ENCODE measurements at regions not wholly inside any gene's neighbourhood (a gene's known extent, or its start where the extent isn't known, plus 50 kb on each side); places are given as distances from the start of the nearest gene placed in this dataset.

DNA sequence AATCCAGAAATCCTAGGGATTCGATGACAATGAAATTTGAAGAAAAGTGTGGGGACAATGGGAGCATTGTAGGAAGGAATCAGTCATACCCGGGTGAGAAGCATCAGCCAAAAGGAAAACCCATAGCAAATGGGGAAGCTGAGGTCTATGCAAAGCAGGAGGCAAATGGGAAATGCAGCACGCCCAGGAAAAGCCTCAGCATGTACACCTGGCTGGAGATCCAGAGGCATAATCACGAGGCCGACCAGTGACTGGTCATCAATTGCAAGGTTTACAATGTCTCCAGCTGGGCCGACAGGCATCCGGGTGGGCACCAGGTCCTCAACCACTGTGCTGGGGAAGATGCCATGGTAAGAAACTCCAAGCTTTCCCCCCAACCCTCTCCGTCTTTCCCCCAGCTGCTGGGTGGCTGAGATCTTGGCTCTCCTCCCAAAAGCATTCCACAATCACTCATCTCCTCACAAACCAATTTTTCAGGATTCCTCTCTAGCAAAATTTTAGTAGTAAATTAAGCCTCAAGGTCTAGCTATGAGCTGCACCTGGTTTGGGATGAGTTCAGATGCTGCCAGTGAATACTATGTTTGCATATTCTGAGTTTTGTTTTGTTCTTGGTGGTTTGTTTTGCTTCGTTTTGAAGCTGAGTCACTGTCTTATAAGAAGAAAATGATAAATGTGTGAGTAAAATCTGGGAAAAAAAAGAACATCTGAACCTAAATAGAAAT lies 98.0 kb upstream of the OR5AK2 start:
- ATAC-seq (replicated peaks), result no peak
- H3K36me3 Mint-ChIP-seq (ENCODE audit: low read depth), result no peaks in the 10 kb centered on the region
- no peaks in the 10 kb centered on the region for H3K27me3 Mint-ChIP-seq
- H3K4me1 Mint-ChIP-seq, result no peaks in the 10 kb centered on the region
- no peak overlapping the region for H3K27ac Mint-ChIP-seq
- no peak overlapping the region for H3K4me3 Mint-ChIP-seq
- no peaks in the 10 kb centered on the region for H3K9me3 Mint-ChIP-seq

DNA sequence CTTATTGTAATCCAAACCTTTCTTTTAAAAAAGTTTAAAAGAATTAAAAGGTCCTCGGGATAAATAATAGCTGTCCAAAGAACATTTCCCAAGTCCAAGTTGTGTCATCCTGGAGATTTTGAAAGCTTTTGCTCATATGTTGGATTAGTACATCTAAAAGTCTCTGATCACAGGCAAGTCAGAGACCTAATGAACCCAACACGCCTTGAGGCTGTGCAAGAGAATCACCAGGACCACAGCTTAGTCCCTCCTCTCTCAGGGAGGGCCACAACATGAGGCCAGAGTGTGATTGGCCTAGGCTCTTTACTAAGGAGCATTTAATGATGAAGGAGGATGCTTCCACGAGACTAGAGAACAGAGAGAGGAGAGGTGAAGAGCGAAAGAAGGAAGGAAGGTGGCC lies 98.7 kb upstream of the OR5AK2 start:
- no peak for ATAC-seq (replicated peaks)
- Mint-ChIP-seq H3K27me3 (no peaks in the 10 kb centered on the region), H3K4me3 (no peak overlapping the region), H3K9me3 (no peaks in the 10 kb centered on the region), H3K4me1 (no peaks in the 10 kb centered on the region), H3K27ac (no peak overlapping the region), H3K36me3 (ENCODE audit: low read depth) (no peaks in the 10 kb centered on the region)

DNA sequence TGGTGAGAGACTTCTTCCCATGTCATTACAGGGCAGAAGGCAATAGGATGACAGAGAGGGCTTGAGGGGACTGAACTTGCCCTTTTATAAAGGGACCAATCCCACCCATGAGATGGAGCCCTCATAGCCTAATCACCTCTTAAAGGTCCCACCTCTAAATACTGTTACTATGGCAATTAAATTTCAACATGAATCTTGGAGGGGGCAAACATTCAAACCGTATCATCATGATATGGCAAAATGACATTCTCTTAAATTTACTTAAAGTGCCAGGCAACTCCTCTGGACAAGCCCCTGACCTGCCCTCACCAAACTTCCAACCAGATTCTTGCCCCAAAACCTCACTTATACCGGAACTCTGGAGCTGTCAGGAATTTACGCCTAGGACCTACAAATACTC lies 100.8 kb upstream of the OR5AK2 start:
- H3K4me1 Mint-ChIP-seq, result no peaks in the 10 kb centered on the region
- no peaks in the 10 kb centered on the region for H3K36me3 Mint-ChIP-seq (ENCODE audit: low read depth)
- ATAC-seq (replicated peaks), result no peak
- no peak overlapping the region for H3K4me3 Mint-ChIP-seq
- no peaks in the 10 kb centered on the region for H3K9me3 Mint-ChIP-seq
- no peak overlapping the region for H3K27ac Mint-ChIP-seq
- no peaks in the 10 kb centered on the region for H3K27me3 Mint-ChIP-seq

DNA sequence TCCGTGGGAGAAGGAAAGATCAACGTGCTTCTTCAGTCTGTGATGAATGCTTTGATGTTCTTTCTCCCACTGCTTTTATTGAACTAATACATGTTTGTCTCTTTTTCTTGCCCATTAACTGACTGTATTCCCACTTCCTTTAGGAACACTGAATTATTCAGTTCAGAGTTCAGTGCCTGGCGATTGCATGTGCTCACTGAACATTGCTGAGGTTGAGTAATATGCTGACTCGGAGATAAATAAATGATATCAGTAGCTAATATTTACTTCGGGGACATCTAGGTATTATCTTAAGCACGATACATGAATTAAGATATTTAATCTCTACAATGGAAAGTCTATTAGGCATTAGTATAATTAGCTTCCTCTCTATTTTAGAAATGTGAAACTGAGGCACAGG lies 102.3 kb upstream of the OR5AK2 start:
- H3K4me1 Mint-ChIP-seq, result no peaks in the 10 kb centered on the region
- H3K36me3 Mint-ChIP-seq (ENCODE audit: low read depth), result no peaks in the 10 kb centered on the region
- ATAC-seq (replicated peaks), result no peak
- H3K4me3 Mint-ChIP-seq, result no peak overlapping the region
- H3K27me3 Mint-ChIP-seq, result no peaks in the 10 kb centered on the region
- H3K9me3 Mint-ChIP-seq, result peaks cover 4% of the 10 kb centered on the region
- H3K27ac Mint-ChIP-seq, result no peak overlapping the region

DNA sequence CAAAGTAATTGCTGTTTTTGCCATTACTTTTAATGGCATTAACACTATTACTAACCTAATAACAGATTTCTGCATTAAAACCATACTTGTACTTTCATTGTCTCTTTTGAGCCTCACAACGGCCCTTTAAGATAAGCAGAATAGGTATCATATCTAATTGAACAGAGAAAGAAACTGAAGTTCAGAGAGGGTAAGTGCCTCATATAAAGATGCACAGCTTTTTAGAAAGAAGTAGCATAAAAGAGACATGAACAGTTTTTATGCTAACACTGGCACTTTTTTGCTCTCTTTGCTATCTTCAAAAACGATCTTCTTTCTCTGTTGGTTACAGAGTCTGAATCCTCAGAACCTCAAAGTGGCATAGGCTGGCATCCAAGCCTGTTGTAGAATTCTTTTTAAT lies 102.9 kb upstream of the OR5AK2 start:
- Mint-ChIP-seq H3K27me3 (no peaks in the 10 kb centered on the region), H3K36me3 (ENCODE audit: low read depth) (no peaks in the 10 kb centered on the region), H3K9me3 (peaks cover 4% of the 10 kb centered on the region), H3K4me3 (no peak overlapping the region), H3K27ac (no peak overlapping the region), H3K4me1 (no peaks in the 10 kb centered on the region)
- no peak for ATAC-seq (replicated peaks)

DNA sequence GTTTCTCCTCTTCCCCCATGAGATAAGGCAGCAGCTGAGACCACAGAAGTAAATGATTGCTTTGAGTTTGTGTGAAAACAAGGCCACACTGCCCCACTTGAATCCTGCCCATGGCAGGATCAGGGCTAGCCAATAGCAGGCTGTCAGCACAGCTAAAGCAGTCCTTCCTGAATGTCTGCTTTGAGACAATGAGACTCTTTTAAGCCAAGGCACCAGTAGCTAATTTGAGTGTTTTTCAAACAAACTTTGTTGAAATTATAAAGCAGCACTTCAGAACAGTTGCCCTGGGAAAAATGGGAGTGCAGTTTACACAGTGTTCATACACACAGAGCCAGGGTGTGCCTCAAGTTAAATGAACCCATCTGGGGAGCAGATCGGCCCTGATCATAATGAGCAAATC lies 103.5 kb upstream of the OR5AK2 start:
- H3K4me3 Mint-ChIP-seq, result no peak overlapping the region
- H3K27me3 Mint-ChIP-seq, result no peaks in the 10 kb centered on the region
- ATAC-seq (replicated peaks), result no peak
- no peaks in the 10 kb centered on the region for H3K36me3 Mint-ChIP-seq (ENCODE audit: low read depth)
- H3K4me1 Mint-ChIP-seq, result no peaks in the 10 kb centered on the region
- peaks cover 4% of the 10 kb centered on the region for H3K9me3 Mint-ChIP-seq
- no peak overlapping the region for H3K27ac Mint-ChIP-seq

DNA sequence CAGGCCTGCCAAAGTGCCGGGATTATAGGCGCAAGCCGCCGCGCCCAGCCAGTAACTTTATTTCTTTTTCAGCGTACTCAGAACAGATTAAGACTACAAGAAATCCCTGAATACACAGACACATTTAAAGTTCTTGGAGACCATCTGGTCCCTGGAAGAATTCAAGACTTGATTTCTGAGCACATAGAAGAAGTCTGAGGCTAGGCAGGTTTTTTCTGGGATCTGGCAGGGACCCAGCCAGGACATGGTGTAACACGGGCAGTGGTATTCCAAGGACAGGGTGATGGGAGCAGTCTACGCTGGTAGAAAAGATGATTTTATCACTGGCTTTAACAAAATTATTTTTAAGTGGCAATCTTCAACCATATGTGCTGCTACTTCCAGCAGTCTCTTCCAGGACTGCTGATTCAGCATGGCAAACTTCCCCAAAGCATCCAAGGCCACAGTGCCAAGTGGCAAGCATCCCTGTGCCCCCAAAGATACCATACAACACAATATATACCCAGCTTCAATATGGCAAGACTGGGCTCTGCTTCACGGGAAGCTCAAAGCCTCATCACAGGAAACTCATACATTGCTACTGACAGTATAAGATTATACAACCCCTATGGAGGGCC lies 105.2 kb upstream of the OR5AK2 start:
- Mint-ChIP-seq H3K9me3 (peaks cover 4% of the 10 kb centered on the region), H3K4me1 (no peaks in the 10 kb centered on the region), H3K36me3 (ENCODE audit: low read depth) (no peaks in the 10 kb centered on the region), H3K27me3 (no peaks in the 10 kb centered on the region), H3K4me3 (no peak overlapping the region), H3K27ac (no peak overlapping the region)
- ATAC-seq (replicated peaks), result no peak

DNA sequence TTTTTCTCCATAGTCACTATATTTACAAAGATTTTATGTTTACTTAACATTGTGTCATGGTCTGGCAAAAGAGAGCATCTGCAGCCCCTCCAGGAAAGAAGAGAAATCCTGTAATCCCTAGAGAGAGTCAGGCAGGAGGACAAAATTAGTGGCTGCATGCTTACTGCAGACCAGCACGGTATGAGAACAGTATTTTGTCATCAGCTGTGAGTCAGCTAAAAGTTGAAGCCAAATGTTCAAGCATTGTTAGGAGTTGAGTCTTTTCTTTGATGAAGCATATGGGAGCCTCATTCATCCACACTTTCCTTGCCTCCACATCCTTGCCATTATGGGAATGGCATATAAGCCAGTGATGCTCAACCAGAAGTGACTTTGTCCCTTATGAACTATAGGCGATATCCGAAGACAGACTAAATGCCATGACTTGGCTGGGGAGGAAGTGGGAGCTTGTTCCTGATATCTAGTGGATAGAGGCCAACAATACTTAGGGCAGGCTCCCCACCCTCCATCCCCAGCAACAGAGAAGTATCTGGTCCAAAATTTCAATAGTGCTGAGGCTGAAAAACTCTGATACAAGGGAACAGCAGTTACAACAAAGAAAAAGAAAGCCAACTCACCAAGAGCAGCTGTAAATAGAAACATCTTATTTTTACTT lies 112.0 kb upstream of the OR5AK2 start:
- Mint-ChIP-seq H3K27me3 (no peaks in the 10 kb centered on the region), H3K36me3 (ENCODE audit: low read depth) (no peaks in the 10 kb centered on the region), H3K27ac (no peak overlapping the region), H3K9me3 (peaks cover 7% of the 10 kb centered on the region), H3K4me1 (no peaks in the 10 kb centered on the region), H3K4me3 (no peak overlapping the region)
- ATAC-seq (replicated peaks), result no peak

DNA sequence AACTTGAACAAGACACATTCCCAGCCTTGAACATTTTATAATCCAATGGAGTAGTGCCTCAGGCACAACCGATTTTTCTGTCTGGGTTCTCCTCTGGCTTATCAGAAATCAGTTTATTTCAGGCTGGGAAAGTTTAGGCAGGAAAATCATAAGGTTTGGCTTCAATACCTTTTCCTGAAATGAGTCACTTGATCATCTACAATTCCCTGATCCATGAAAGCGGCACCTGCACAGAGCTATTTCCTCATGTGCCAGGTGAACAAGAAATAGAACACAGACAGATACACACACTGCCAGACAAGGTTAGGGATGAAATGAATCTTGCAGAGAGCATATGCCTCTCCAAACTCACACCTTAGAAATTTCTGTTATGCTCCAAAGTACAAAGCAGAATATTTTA lies 106.7 kb upstream of the OR9G4 start:
- no peak for ATAC-seq (replicated peaks)

DNA sequence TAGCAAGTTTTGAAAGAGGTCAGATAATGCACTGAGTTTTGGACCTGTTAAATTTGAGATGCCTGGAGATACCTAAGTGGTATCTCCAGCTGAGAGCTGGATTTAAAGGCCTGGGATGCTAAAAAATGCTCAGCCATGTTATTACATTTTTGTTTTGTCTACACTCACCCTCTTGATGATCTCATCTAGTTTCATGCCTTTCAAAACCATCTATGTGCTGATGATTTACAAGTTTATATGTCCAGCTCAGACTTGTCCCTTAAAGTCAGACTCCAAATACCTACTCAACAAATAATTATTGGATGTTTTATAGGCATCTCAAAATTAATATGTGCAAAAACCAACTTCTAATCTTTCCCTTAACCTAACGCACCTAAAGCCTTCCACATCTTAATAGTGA lies 103.6 kb upstream of the OR9G4 start:
- no peak overlapping the region for H3K4me3 Mint-ChIP-seq
- no peaks in the 10 kb centered on the region for H3K4me1 Mint-ChIP-seq

More for the DNA sequence above, 106.7 kb upstream of the OR9G4 start:
- no peaks in the 10 kb centered on the region for H3K9me3 Mint-ChIP-seq
- H3K4me1 Mint-ChIP-seq, result no peaks in the 10 kb centered on the region
- no peak overlapping the region for H3K4me3 Mint-ChIP-seq
- no peak overlapping the region for H3K27ac Mint-ChIP-seq
- no peaks in the 10 kb centered on the region for H3K27me3 Mint-ChIP-seq
- H3K36me3 Mint-ChIP-seq (ENCODE audit: low read depth), result no peaks in the 10 kb centered on the region

DNA sequence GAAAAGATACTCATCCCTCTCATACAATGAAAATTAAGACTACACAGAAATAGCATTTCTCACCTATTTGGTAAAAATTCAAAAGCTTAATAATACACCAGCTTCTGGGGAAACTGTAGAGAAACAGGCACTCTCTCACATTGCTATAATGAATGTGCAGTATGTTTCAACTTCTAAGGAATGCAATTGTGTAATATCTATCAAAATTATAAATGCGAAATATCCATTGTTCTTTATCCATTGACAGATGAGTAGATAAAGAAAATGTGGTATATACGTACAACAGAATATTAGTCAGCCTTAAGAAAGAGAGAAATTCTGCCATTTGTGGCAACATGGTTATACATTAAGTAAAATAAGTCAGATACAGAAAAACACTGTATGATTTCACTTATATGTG lies 101.4 kb upstream of the OR9G4 start:
- ATAC-seq (replicated peaks), result no peak
- no peaks in the 10 kb centered on the region for H3K36me3 Mint-ChIP-seq (ENCODE audit: low read depth)
- no peak overlapping the region for H3K4me3 Mint-ChIP-seq
- H3K27ac Mint-ChIP-seq, result no peak overlapping the region
- no peaks in the 10 kb centered on the region for H3K9me3 Mint-ChIP-seq
- H3K4me1 Mint-ChIP-seq, result no peaks in the 10 kb centered on the region
- H3K27me3 Mint-ChIP-seq, result no peaks in the 10 kb centered on the region

More for the DNA sequence above, 103.6 kb upstream of the OR9G4 start:
- H3K27me3 Mint-ChIP-seq, result no peaks in the 10 kb centered on the region
- H3K36me3 Mint-ChIP-seq (ENCODE audit: low read depth), result no peaks in the 10 kb centered on the region
- H3K9me3 Mint-ChIP-seq, result no peaks in the 10 kb centered on the region
- no peak overlapping the region for H3K27ac Mint-ChIP-seq
- no peak for ATAC-seq (replicated peaks)

DNA sequence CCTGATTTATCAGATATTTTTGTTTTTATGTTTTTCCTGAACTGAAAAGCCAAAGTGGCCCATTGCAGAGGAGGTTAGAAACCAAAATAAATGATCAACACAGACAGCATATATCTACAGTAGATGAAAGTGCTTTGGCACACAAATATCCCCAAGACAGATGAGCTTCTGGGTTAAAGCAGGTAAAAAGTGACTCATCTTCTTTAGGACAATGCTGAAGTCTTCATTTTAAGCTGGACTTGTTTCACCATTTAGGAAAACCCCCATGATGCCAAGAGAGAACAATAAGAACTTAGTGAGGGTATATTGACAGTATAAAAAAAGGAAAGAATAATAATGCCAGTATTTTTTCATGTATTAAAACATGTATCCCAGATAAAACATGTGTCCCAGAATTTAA lies 100.8 kb upstream of the OR9G4 start:
- Mint-ChIP-seq H3K9me3 (no peaks in the 10 kb centered on the region), H3K36me3 (ENCODE audit: low read depth) (no peaks in the 10 kb centered on the region), H3K27me3 (no peaks in the 10 kb centered on the region), H3K4me3 (no peak overlapping the region), H3K27ac (no peak overlapping the region), H3K4me1 (no peaks in the 10 kb centered on the region)
- ATAC-seq (replicated peaks), result no peak

DNA sequence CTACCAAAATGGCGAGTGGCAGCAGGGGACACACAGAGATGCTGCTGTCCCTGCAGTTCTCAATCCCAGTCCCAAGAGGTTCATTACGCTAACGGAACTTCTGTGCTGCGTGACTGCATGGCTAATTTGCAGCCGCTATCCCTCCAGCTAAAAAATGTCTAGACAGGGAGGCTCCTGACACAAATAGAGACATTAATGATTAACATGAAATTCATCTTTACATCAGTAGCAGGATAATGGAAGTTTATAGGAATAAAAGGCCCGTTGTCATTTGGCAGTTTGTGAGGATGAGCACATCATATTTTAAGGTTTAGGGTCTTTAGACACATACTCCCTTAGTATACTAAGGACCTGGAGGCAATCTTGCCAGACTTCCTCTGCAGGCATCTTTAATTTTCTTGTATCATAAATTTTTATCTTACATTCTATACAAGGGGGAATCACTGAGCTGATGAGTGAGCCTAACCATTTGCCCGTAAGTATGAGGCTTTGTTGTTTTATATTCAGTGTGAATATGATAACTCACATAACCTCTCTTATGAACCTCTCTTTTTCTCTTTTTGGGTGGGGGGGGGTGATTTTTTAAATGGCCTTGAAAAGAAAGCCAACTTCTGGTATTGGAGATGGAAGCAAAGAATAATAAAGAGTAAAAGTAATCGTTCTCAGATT lies 99.8 kb upstream of the OR9G4 start:
- no peaks in the 10 kb centered on the region for H3K4me1 Mint-ChIP-seq
- H3K27me3 Mint-ChIP-seq, result no peaks in the 10 kb centered on the region
- no peaks in the 10 kb centered on the region for H3K9me3 Mint-ChIP-seq
- no peak overlapping the region for H3K27ac Mint-ChIP-seq
- no peaks in the 10 kb centered on the region for H3K36me3 Mint-ChIP-seq (ENCODE audit: low read depth)
- ATAC-seq (replicated peaks), result no peak
- no peak overlapping the region for H3K4me3 Mint-ChIP-seq

DNA sequence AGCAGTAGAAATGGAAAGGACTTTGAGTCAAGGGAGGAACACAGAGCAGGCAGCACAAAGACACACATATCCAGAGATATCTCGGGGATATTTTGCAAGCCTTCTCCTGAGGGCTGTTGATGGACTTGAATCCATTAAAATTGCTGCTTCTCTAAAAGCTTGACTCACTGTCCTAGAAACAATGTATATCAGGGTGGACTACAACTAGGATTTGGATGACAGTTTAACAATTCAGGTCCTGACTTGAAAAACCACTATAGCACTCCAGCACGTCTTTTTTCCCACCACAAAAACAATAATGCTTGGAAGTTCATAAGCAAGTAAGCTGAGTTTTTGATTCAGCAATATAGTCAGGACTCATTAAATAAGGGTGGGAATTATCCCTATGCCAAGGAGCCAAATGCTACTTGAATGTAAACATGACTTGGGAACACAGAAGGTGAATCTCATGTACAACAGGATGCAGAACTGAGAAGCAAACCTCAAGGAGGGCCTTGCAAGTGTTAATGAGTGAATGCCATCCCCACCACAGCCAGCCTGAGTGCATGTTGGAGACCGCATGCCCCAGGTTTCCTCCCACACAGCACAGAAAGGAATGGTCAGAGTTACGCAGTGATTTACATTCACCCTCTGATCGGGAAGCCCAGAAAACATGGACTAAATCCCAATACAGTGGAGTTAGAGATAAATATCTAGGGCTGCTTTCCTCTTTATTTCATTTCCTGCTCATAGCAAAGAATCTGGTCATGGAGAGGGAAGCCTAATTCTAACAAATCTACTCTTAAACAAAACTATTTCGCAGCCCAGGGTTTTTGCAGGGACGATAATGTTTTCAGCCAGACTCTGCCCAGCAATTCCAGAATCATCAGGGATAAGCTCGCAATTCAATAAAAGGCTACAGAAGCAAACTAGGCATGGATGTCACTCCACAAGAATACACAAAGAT lies 98.4 kb upstream of the OR9G4 start:
- Mint-ChIP-seq H3K4me1 (no peaks in the 10 kb centered on the region), H3K9me3 (no peaks in the 10 kb centered on the region), H3K4me3 (no peak overlapping the region), H3K36me3 (ENCODE audit: low read depth) (no peaks in the 10 kb centered on the region), H3K27ac (no peak overlapping the region), H3K27me3 (no peaks in the 10 kb centered on the region)
- ATAC-seq (replicated peaks), result no peak
